CD4-positive, alpha-beta T cell treated with Interferon alpha-2 for 1 hour (primary cell): ENCODE measurements at regions not wholly inside any gene's neighbourhood (a gene's known extent, or its start where the extent isn't known, plus 50 kb on each side); places are given as distances from the start of the nearest gene placed in this dataset.

Source experiments
- DNase-seq, 2 donors: peaks; one replicate each; pipeline ENCODE4 v3.0.0-alpha.2; 2020 to 2022

DNA sequence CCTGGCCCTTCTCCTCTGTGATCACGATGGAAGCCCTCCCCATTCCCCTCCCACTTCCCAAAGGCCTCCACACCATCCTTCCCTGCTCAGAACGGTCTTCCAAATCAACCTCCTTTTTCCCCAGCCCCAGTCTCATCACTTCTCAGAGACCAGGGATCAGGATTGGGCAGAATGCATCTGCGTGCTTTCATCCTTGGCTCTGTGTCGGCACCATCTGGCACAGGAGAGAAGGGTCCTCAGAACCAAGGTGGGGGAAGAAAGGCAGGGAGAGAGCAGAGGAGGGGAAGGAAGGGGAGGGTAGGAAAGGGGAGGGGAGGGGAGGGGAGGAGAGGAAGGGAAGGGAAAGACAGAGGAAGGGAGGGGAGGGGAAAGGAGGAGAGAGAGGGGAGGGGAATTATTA, 52.4 kb upstream of the FICD start:
- DNase-seq: no peak

DNA sequence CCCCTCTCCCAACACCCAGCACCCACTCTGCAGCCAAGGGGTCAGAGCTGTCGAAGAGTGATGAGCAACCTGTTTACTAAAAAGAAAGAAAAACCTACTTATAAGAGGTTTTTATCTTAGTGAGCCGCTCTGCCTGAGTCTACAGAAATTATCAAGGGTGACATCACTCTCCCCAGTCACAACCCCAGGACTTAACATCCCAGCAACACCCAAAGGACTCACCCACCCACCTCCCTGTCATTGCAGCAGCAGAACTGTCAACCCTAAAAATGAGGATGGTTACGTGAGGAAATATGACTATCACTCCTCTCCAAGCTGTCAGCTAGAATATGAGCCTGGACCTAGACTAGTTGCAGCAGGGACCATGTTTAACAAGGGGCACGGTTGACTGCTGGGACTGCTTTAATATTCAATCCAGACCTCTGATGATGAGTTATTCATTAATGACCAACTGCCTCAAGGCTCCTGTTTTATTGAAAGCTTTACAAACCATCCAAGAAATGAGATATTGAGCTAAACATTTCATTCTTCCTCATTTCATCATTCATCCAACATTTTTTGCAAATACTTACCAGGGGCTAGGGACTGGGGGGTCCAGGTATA, 53.9 kb upstream of the FICD start:
- DNase-seq: no peak

- DNase-seq: no peak
Observed at GRCh38 chr12:108459149-108459548, 55.9 kb upstream of the FICD start.

DNA sequence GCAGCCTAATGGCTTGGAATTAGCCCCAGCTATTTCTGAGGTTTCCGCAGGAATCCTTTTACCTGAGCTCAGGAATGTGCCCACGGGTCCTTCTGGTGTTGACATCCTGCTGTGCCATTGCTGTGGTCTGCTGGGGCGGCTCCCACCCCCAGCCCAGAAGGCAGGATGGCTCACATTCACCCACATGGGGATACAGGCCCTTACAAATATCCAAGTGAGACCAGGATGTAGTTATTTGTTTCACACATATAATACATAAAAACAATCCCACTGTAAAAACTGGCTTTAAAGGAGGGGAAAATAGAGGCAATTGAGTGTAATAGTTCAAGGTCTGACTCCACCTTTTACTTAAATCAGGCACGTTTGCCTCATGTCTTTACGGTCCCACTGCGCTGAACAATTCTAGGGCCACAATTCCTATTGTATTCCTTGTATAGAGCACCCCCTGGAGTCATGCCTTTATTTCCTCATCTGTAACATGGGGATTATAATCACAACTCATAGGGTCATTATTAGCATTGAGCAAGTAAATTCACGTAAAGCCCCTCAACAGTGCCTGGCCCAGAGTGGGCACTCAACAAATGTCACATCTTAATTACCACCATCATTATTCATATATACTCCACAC, 57.2 kb upstream of the FICD start:
- DNase-seq: no peak

- DNase-seq: peak; percentile 14 to 59
Observed at GRCh38 chr12:108457006-108457733, 57.9 kb upstream of the FICD start.

DNA sequence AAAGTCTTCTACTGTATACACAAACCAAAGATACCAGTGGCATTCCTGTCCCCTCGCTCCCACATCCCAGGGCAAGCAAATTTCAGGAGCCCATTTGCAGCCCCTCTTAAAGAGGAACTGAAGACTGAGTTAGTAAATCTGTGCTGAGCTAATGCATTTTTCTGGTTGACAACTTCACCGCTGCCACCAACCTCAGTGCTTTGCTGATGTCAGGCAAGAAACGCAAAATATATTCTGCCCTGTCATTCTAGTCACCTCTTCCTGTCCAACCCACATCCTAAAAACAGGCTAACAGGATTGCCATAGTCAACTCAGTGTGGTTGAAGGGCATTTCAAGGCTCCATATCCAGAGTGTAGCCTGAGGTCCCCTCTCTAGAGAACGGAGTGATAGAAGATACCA, 59.4 kb upstream of the FICD start:
- peak in 1 of 2 donors; percentile 2 for DNase-seq

- DNase-seq: no peak
Observed at GRCh38 chr12:108454539-108455139, 60.4 kb upstream of the FICD start.

- no peak for DNase-seq
Observed at GRCh38 chr12:108449478-108449877, 65.6 kb upstream of the FICD start.

DNA sequence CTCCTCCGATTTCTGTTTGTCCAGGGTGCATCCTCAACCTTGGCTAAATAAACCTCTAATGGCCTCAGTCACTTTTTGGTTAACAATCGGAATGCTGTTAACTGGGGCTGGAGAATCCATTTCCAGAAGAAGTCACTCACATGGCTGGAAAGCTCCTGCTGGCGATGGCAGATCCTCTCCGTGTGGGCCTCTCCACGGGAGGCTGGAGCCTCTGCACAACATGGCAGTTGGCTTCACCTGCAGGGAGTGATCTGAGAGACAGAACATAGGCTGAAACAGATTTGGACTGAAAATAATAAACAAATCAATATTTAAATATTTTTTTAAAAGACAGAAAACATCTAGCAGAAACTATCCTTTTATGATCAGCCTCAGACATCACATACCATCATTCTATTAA, 66.8 kb upstream of the FICD start:
- no peak for DNase-seq

DNA sequence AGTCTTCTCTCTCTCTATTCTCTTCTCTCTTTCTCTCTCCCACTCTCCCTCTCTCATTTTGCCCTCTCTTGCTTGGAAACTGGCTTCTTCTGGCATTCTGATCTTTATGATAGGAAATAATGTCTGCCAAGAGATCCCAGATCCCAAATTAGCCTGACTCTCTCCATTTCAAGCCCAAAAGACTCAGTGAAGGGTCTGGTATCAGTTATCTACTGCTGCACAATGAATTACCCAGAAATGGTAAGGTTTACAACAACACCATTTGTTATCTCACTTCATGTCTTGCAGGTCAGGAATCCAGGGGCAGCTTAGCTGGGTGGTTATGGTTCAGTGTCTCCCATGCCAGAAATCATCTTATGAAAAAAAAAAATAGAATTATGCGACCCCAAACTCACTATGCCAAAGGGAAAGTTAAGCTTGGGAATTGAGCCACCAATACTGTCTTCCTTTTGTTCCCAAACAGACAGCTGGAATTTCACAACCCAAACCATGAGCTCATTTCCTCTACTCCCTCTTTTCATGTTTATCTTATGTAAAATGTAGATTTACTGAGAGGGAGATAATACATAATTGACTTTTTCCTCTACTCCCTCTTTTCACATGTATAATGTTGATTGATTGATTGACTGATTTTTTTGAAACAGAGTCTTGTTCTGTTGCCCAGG, 67.8 kb upstream of the FICD start:
- no peak for DNase-seq

DNA sequence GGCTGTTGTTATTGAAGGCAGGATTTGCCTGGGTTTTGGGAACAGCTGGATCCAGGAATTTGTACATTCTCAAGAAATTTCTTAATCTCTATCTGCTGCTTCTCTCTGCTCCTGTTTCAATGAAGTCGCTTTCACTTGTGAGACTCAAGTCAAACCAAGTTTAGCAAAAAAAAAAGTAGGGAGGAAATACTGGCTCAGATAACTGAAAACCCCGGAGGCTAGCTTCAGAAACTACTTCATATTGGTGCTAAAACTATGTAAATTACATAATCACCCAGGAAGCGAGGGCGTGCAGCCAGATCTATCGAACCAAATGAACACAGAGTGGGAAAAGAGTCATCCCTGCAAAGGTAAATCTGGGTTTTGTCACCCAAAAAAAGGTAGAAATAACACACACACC, 68.3 kb upstream of the FICD start:
- DNase-seq: no peak

DNA sequence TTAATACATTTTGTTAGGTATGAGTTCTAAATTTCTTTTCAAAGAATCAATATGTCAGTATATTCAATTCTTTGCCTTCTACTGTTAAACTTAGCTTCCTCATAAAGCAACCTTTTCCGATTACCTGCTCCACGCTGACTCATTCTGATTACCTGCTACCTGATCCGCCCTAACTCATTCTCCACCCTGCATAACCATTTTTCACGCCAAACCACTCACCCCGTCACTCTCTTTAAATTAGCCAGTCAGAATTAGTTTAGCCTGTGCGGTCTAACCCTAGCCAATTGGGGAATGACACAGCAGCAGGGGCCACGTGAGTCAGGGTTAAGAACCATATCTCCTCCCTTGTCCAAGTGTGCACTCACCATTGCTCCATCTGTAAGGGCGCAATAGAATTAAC, 72.2 kb upstream of the FICD start:
- DNase-seq: no peak

DNA sequence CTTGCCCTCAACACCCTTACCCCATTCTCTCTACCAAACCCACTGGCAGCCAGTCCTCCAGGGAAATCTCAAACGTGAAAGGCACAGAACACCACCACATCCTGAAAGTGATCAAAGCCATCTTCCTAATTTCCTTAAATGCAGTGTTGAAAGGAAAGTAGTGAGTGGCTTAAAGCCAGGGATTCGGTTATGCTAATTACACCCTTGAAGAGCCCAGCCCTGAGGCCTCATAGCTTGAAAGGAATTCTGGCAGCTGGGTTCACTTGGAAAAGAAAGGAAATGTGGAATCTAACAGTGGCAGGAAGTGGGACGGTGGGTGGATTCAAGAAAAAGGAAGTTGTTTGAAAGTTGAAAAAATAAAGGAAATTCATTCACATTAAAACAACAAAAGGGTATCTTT, 73.0 kb upstream of the FICD start:
- no peak for DNase-seq

DNA sequence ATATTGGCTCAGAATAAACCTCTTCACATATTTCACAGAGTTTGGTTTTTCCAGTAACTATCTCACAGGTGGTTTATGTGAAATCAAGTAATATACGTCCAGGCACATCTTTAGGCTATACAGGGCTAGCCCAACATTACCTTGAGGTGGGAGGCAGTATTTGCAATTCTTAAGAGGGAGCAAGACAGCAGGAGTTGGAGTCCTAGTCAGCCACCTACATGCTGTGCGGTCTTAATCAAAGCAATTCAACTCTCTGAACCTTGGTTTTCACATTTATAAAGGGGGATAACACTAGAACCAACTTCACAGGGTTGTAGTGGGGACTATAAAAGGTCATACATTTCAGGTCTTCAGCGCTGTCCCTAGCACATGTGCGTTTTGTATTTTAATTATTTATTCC, 73.5 kb upstream of the FICD start:
- no peak for DNase-seq

DNA sequence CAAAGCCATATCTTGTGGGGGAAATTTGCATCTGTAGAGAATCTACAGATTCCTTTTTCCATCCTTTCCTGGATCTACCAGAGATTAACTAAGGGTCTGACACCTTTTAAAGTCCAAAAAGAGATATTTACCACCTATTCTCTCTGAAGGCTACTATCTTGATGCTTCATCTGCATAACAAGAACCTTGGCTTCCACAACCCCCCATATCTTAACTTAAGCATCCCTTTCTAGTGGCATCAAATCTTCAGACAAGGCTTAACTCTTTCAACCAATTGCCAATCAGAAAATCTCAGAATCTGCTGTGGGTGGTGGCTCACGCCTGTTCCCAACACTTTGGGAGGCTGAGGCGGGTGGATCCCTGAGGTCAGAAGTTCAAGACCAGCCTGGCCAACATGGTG, 74.3 kb upstream of the FICD start:
- no peak for DNase-seq

GRCh38 chr12:108438667-108439066, 76.4 kb upstream of the FICD start:
- DNase-seq: no peak

- DNase-seq: no peak
Observed at GRCh38 chr12:108432423-108433121, 82.5 kb upstream of the FICD start.

DNA sequence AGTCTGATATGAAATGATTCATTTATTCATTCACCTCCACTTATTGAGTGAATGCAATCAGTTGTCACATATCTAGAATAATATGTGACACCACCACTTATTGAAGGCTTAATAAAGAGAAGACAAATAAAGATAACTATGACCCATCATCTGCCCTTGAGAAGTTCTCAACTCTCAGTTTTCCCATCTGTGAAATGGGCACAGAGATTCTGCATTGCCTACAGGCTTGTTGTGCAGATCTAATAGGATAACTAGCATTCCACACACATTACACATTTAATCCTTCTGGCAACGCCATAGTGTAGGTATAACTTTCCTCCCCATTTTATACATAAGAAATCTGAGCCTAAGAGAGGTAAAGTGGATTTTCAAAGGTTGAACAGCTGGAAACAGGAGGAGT, 84.2 kb upstream of the FICD start:
- no peak for DNase-seq

GRCh38 chr12:108430245-108430644, 84.8 kb upstream of the FICD start:
- no peak for DNase-seq

DNA sequence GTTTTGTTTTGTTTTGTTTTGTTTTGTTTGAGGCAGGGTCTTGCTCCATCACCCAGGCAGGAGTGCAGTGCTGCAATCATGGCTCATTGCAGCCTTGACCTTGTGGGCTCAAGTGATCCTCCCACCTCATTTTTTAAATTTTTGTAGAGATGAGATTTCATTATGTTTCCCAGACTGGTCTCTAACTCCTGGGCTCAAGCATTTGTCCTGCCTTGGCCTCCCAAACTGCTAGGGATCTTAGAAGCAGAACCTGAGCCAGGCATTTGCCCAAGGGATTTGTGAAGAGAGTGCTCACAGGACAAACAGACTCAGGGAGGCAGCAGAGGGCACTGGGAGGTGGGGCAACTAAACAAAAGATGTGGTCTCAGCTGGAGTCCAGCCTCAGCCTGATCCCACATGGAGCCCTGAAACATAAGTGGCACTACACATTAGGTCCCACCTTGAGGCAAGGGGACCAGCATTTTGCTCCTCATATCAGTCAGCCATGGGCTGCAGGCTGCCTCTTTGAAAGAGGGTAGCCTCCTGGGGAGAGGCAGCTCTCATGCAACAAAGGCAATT, 86.2 kb upstream of the CMKLR1 start:
- no peak for DNase-seq

DNA sequence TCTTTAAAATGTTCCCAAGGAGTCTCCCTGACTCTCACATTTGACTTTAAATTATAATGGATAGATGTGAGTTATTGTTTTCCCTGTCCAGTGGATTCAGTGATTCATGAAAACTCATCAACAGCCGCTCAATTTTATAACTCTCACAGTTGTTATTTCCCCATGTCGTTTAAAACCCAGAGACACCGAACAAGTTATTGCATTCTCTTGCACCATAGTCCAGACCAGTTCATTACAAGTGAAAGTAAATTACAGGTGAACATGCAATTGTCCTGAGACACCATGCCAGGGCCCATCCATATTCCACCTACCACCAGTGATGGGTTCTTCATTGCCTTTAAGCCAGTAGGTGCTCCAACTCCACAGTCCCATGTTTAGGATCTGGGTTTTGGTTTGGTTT, 85.7 kb upstream of the CMKLR1 start:
- DNase-seq: no peak

DNA sequence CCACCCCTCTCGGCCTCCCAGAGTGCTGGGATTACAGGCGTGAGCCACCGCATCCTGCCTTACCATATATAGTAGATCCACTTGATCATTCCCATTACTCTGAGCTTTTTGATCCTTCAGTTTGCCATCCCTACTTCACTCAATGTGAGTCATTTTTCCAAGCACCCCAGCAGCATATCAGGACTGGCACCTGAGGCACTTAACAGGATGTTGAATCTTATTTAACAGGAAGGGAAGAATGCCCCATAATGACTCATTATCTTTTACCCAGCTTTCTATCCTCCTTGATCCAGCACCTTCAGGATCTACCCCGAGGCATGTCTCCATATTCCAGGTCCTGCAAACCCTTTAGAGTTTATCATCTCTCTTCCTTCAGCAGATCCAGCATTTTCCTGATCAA, 84.9 kb upstream of the CMKLR1 start:
- no peak for DNase-seq

DNA sequence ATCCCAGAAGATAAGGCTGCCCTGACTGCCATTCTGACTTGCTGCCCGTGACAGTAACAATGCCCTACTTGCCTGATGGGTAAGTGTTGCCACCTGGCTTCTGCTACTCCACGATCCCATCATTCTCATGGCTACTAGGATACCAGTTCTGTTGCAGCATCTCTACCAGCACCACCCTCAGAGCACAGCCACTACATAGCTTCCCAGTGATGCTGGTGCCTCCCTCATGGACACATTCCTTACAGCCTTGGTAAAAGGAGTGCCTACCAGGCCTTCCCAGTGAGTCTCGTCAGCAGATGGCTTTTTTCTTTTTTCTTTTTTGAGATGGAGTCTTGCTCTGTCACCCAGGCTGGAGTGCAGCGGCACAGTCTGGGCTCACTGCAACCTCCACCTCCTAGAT, 84.4 kb upstream of the CMKLR1 start:
- DNase-seq: no peak
